ENCODE measurements at regions not wholly inside any gene's neighbourhood (a gene's known extent, or its start where the extent isn't known, plus 50 kb on each side); places are given as distances from the start of the nearest gene placed in this dataset.

DNA sequence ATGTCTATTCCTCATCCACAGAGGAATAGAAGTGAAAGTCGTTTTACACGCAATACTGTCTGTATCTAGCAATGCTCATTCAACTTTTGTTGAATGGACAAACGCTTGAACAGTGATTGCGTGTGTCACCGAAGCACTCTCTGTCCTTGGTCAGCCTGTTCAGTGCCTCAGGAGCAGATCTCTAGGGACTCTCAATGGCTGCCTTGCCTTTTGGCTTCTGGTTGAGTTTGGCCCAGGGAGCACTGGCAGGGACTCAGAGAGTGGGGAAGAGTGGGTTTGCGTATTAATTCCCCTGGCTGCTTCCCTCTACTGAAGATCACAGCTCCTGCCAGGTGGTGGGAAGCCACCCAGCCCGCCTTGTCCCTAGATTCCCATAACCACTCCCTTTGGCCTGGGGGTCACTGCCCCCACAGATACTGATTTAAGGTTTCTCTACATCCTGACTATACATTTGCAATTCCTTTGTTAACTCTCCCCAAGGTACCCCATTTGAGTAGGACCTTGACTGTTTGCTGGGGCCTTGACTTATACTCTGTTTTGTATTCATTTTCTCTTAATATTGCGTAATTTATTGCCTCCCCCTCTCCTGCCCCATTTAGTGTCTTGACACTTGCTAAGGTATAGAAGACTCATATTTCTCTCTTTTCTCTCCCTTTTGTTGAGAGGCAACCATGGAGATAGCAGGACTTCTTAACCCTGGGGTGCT, 61.7 kb upstream of the USP24 start:
- TF ChIP-seq NFIC (IDR thresholded peaks at IDR 0.05) = no peak
- no peak for TF ChIP-seq EP300 (IDR thresholded peaks at IDR 0.05; ENCODE audit: borderline replicate concordance)
- peak; percentile 60 for TF ChIP-seq CEBPB (IDR thresholded peaks at IDR 0.05)
- TF ChIP-seq RAD21 (IDR thresholded peaks at IDR 0.05; ENCODE audit: low read depth) = no peak
- no peak for TF ChIP-seq FOXM1 (IDR thresholded peaks at IDR 0.05; ENCODE audit: borderline replicate concordance, low read depth)
- no peak for TF ChIP-seq ZBTB7A (IDR thresholded peaks at IDR 0.05; ENCODE audit: low read depth)

DNA sequence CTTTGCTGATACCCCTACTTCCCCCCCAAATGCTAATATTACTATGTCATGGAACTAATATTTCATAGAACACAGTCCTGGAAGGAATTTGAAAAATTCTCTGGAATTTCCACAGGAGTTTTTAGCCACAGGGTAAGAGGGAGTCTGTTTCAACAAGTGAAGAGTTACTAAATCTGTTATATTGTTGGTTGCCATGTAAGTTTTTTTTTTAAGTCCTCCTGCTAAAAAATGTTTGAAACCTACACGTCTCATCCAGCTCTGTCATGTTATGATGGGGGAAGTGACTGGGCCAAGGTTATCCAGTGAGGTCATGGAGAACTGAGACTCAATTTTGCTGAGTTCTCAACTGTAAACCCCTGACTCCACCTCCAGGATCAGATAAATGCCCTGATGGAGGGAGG, 60.8 kb upstream of the USP24 start:
- TF ChIP-seq TCF12 (IDR thresholded peaks at IDR 0.05; ENCODE audit: low read depth) = no peak
- TF ChIP-seq CREB1 (IDR thresholded peaks at IDR 0.05; ENCODE audit: low read depth) = no peak
- TF ChIP-seq EP300 (IDR thresholded peaks at IDR 0.05; ENCODE audit: borderline replicate concordance) = no peak

DNA sequence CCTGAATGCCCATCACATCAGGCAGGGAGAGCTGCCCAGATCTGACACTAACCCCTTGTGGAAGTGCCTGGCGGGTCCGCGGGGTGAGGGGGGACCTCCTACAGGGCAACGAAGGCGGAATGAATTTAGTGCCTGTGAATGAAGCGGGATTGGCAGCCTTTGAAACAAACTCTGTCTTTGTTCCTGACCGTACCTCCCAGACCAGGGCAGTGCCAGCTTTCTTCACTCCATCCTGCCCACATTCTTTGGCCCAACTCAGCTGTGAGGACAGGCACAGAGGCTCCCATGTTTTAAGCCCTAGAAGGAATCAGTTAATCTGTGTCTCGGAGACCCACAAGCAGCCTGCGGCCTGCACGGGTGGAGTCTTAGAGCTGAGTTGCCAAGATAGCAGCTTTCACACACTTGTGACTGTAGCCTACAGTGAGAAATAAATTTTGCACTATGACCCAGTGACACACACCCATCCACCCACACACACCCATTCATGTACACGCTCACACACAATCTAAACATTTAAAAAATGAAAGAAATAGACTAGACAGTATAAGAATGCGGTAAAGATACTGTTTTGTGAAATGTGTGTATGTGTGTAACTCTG, 60.1 kb upstream of the USP24 start:
- no peak for TF ChIP-seq TCF12 (IDR thresholded peaks at IDR 0.05; ENCODE audit: low read depth)
- no peak for TF ChIP-seq CREB1 (IDR thresholded peaks at IDR 0.05; ENCODE audit: low read depth)
- TF ChIP-seq RAD21 (IDR thresholded peaks at IDR 0.05; ENCODE audit: low read depth) = no peak
- no peak for TF ChIP-seq ZBTB7A (IDR thresholded peaks at IDR 0.05; ENCODE audit: low read depth)
- TF ChIP-seq FOXM1 (IDR thresholded peaks at IDR 0.05; ENCODE audit: borderline replicate concordance, low read depth) = no peak
- TF ChIP-seq TEAD4 (IDR thresholded peaks at IDR 0.05) = no peak
- TF ChIP-seq, protein P1, sequence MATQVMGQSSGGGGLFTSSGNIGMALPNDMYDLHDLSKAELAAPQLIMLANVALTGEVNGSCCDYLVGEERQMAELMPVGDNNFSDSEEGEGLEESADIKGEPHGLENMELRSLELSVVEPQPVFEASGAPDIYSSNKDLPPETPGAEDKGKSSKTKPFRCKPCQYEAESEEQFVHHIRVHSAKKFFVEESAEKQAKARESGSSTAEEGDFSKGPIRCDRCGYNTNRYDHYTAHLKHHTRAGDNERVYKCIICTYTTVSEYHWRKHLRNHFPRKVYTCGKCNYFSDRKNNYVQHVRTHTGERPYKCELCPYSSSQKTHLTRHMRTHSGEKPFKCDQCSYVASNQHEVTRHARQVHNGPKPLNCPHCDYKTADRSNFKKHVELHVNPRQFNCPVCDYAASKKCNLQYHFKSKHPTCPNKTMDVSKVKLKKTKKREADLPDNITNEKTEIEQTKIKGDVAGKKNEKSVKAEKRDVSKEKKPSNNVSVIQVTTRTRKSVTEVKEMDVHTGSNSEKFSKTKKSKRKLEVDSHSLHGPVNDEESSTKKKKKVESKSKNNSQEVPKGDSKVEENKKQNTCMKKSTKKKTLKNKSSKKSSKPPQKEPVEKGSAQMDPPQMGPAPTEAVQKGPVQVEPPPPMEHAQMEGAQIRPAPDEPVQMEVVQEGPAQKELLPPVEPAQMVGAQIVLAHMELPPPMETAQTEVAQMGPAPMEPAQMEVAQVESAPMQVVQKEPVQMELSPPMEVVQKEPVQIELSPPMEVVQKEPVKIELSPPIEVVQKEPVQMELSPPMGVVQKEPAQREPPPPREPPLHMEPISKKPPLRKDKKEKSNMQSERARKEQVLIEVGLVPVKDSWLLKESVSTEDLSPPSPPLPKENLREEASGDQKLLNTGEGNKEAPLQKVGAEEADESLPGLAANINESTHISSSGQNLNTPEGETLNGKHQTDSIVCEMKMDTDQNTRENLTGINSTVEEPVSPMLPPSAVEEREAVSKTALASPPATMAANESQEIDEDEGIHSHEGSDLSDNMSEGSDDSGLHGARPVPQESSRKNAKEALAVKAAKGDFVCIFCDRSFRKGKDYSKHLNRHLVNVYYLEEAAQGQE (IDR thresholded peaks at IDR 0.05; ENCODE audit: low read depth) = no peak
- TF ChIP-seq, protein P2, sequence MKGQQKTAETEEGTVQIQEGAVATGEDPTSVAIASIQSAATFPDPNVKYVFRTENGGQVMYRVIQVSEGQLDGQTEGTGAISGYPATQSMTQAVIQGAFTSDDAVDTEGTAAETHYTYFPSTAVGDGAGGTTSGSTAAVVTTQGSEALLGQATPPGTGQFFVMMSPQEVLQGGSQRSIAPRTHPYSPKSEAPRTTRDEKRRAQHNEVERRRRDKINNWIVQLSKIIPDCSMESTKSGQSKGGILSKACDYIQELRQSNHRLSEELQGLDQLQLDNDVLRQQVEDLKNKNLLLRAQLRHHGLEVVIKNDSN (IDR thresholded peaks at IDR 0.05) = no peak
- no peak for TF ChIP-seq EGR1 (IDR thresholded peaks at IDR 0.05)
- no peak for TF ChIP-seq YY1 (IDR thresholded peaks at IDR 0.05; ENCODE audit: low read depth)
- TF ChIP-seq, protein P3, sequence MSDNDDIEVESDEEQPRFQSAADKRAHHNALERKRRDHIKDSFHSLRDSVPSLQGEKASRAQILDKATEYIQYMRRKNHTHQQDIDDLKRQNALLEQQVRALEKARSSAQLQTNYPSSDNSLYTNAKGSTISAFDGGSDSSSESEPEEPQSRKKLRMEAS (IDR thresholded peaks at IDR 0.05) = no peak
- TF ChIP-seq CEBPB (IDR thresholded peaks at IDR 0.05) = no peak

DNA sequence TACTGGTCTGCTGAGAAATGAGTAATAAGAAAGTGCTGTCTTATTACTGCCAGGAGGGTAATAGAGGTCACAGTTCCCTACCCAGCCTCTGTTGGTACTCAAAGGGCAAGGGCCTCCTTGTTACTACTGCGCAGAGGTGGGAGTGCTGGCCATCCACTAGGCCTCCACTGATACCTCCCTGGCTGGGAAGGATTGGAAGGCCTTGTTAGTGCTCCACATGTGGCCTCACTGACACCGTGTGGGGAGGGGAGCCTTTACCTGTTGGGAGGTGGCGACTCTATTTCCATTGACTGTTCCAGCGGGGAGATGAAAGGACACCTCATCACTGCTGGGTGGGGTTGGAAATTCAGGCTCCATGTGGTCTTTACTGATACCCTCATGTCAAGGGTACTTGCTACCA, 57.8 kb upstream of the USP24 start:
- no peak for TF ChIP-seq TAF1 (IDR thresholded peaks at IDR 0.05; ENCODE audit: low read depth)
- no peak for TF ChIP-seq TEAD4 (IDR thresholded peaks at IDR 0.05)
- TF ChIP-seq RAD21 (IDR thresholded peaks at IDR 0.05; ENCODE audit: low read depth) = no peak
- TF ChIP-seq, protein P3 (IDR thresholded peaks at IDR 0.05) = no peak
